Spleen (tissue), 7 donors: ENCODE measurements at regions not wholly inside any gene's neighbourhood (a gene's known extent, or its start where the extent isn't known, plus 50 kb on each side); places are given as distances from the start of the nearest gene placed in this dataset.

ENCODE experiments used
- POLR2A ChIP-seq, 3 donors: fragments of 450-650 bp; IDR thresholded peaks; one replicate each; pipeline ENCODE4 v1.5.1; 2017; ENCODE audit warnings: antibody characterized with exemption in 3 of 3, mild to moderate bottlenecking in 1 of 3
- POLR2AphosphoS5 ChIP-seq, 3 donors: sonication (generic); formaldehyde crosslinking; IDR thresholded peaks; one replicate each; pipeline ENCODE4 v1.5.1; 2017; ENCODE audit warnings: antibody characterized with exemption in 3 of 3
- TF ChIP-seq, protein P1 (sequence below), 11 experiments: fragments of 200-600 bp in 7 of 11; fragments of 450-650 bp in 4 of 11; sonication (generic) in 4 of 11; IDR thresholded peaks in 8 of 11; conservative IDR thresholded peaks in 3 of 11; 1 replicate in 7 of 11; 2 replicates in 4 of 11; pipeline versions ENCODE4 v1.4.0 to v1.8.0; 2016 to 2021; ENCODE audit warnings: antibody characterized with exemption in 11 of 11, inconsistent platforms in 4 of 11, mild to moderate bottlenecking in 1 of 11
- donor health status: DM: no; HTN: no; CAD: no; lungs with moderate emphysema.
- donor health status: DM: no; HTN: no; CAD: no.
- donor health status: DM: no; HTN: no; CAD: no.

GRCh38 chr6:67736161-67736560, 898.9 kb upstream of the ADGRB3 start:
- TF ChIP-seq, protein P1, sequence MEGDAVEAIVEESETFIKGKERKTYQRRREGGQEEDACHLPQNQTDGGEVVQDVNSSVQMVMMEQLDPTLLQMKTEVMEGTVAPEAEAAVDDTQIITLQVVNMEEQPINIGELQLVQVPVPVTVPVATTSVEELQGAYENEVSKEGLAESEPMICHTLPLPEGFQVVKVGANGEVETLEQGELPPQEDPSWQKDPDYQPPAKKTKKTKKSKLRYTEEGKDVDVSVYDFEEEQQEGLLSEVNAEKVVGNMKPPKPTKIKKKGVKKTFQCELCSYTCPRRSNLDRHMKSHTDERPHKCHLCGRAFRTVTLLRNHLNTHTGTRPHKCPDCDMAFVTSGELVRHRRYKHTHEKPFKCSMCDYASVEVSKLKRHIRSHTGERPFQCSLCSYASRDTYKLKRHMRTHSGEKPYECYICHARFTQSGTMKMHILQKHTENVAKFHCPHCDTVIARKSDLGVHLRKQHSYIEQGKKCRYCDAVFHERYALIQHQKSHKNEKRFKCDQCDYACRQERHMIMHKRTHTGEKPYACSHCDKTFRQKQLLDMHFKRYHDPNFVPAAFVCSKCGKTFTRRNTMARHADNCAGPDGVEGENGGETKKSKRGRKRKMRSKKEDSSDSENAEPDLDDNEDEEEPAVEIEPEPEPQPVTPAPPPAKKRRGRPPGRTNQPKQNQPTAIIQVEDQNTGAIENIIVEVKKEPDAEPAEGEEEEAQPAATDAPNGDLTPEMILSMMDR (IDR thresholded peaks at IDR 0.05 in 8 of 11, conservative IDR thresholded peaks at IDR 0.05 in 3 of 11) = no peak
- TF ChIP-seq POLR2A (IDR thresholded peaks at IDR 0.05) = no peak
- no peak for TF ChIP-seq POLR2AphosphoS5 (IDR thresholded peaks at IDR 0.05)
